ENCODE measurements at regions not wholly inside any gene's neighbourhood (a gene's known extent, or its start where the extent isn't known, plus 50 kb on each side); places are given as distances from the start of the nearest gene placed in this dataset.

DNA sequence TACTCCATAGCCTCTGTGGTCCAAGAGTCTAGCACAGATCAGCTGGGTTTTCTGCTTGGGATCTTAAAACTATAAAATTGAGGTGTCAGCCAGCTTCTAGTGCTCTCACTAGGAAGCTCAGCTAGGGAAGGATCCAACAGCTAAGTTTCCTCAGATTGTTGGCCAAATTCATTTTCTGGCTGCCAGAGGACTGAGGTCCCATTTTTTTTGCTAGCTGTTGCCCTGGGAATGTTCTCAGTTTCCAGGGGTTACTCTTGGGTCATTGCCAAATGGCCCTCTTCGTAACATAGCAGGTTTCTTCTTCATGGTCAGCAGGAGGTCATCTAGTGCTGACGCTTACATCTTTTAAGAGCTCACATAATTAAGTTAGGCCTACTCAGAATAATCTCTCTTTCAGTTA lies 2178.2 kb downstream of the ARAP2 start:
- Mint-ChIP-seq H3K9me3 (peaks cover 12% of the 10 kb centered on the region in 2 donors), H3K36me3 (peaks cover under 1% of the 10 kb centered on the region), H3K27ac (no peak overlapping the region), H3K27me3 (ENCODE audit: low read depth in 2 of 2) (no peaks in the 10 kb centered on the region), H3K4me1 (no peaks in the 10 kb centered on the region), H3K4me3 (no peak overlapping the region)
- no peak overlapping the region for H3K27ac ChIP-seq (ENCODE audit: low read length)
- no peak overlapping the region for H3K4me3 ChIP-seq (ENCODE audit: low read length)
- ATAC-seq (no peak), DNase-seq (no peak)
- 77% methylated on average over 2 of the region's 2 CpGs for WGBS (ENCODE audit: insufficient coverage)
- no peaks in the 10 kb centered on the region for H3K36me3 ChIP-seq (ENCODE audit: control insufficient read depth, insufficient read depth, low read length)
- no peaks in the 10 kb centered on the region for H3K4me1 ChIP-seq (ENCODE audit: control insufficient read depth, insufficient read depth, low read length)
- no peaks in the 10 kb centered on the region for H3K9me3 ChIP-seq (ENCODE audit: control insufficient read depth, insufficient read depth, low read length)
- TF ChIP-seq, protein P1, sequence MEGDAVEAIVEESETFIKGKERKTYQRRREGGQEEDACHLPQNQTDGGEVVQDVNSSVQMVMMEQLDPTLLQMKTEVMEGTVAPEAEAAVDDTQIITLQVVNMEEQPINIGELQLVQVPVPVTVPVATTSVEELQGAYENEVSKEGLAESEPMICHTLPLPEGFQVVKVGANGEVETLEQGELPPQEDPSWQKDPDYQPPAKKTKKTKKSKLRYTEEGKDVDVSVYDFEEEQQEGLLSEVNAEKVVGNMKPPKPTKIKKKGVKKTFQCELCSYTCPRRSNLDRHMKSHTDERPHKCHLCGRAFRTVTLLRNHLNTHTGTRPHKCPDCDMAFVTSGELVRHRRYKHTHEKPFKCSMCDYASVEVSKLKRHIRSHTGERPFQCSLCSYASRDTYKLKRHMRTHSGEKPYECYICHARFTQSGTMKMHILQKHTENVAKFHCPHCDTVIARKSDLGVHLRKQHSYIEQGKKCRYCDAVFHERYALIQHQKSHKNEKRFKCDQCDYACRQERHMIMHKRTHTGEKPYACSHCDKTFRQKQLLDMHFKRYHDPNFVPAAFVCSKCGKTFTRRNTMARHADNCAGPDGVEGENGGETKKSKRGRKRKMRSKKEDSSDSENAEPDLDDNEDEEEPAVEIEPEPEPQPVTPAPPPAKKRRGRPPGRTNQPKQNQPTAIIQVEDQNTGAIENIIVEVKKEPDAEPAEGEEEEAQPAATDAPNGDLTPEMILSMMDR (IDR thresholded peaks at IDR 0.05) = no peak
- no peaks in the 10 kb centered on the region for H3K27me3 ChIP-seq (ENCODE audit: control insufficient read depth, insufficient read depth, low read length)
- intact Hi-C loops (cut with micrococcal nuclease) = no loop called here

DNA sequence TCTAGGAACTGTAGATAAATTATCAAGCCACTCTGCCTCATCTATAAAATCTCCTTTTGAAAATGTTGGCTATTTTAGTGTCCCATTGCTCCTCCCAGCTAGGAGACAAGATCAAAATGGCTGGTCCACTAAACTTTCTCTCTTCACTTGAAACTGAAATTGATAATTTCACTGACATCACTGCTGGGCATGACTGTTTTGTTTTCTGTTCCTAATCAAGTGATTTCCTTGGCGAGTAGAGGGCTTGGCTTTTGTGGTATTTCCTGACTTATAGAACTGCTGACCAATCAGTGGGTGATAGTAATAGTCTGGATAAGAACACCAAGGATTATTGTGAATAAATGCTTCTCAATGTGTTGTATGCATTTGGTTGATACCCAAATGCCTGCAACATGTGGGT lies 2152.9 kb downstream of the ARAP2 start:
- Mint-ChIP-seq H3K27ac (no peak overlapping the region), H3K36me3 (no peaks in the 10 kb centered on the region), H3K9me3 (peaks cover 8 to 15% of the 10 kb centered on the region in 2 donors), H3K4me1 (no peaks in the 10 kb centered on the region), H3K27me3 (ENCODE audit: low read depth in 2 of 2) (no peaks in the 10 kb centered on the region), H3K4me3 (no peak overlapping the region)
- ATAC-seq = no peak
- no peaks in the 10 kb centered on the region for H3K27me3 ChIP-seq (ENCODE audit: control insufficient read depth, insufficient read depth, low read length)
- TF ChIP-seq, protein P1 (IDR thresholded peaks at IDR 0.05) = no peak
- H3K9me3 ChIP-seq (ENCODE audit: control insufficient read depth, insufficient read depth, low read length) = no peaks in the 10 kb centered on the region
- no peak for DNase-seq
- intact Hi-C loops (cut with micrococcal nuclease) = no loop called here
- no peaks in the 10 kb centered on the region for H3K36me3 ChIP-seq (ENCODE audit: control insufficient read depth, insufficient read depth, low read length)
- H3K4me1 ChIP-seq (ENCODE audit: control insufficient read depth, insufficient read depth, low read length) = no peaks in the 10 kb centered on the region
- no peak overlapping the region for H3K4me3 ChIP-seq (ENCODE audit: low read length)
- 72% methylated on average over 1 of the region's 1 CpG for WGBS (ENCODE audit: insufficient coverage)
- H3K27ac ChIP-seq (ENCODE audit: low read length) = no peak overlapping the region

DNA sequence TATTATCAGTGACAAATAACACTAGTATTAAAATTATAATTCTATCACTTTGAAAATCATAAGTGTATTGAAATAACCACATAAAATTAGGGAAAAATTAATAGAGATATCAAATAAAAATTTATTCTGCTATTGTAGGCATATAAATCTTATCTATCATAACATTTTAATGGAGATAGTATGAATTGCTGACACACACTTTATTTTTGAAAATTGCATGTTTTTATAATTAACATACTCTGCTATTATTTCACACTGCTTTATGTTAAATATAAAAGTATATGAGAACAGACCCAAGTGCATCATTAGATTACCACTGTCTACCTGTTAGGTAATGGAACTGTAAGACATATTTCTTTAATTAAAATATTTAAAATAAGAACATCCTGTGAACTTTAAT lies 2150.2 kb downstream of the ARAP2 start:
- Histone ChIP-seq H3K27me3 (ENCODE audit: control insufficient read depth, insufficient read depth, low read length) (no peaks in the 10 kb centered on the region), H3K4me3 (ENCODE audit: low read length) (no peak overlapping the region), H3K9me3 (ENCODE audit: control insufficient read depth, insufficient read depth, low read length) (no peaks in the 10 kb centered on the region), H3K4me1 (ENCODE audit: control insufficient read depth, insufficient read depth, low read length) (no peaks in the 10 kb centered on the region), H3K36me3 (ENCODE audit: control insufficient read depth, insufficient read depth, low read length) (no peaks in the 10 kb centered on the region), H3K27ac (ENCODE audit: low read length) (no peak overlapping the region)
- no peaks in the 10 kb centered on the region for H3K4me1 Mint-ChIP-seq
- H3K27me3 Mint-ChIP-seq (ENCODE audit: low read depth in 2 of 2) = no peaks in the 10 kb centered on the region
- no peak overlapping the region for H3K4me3 Mint-ChIP-seq
- peaks cover 10 to 11% of the 10 kb centered on the region in 2 donors for H3K9me3 Mint-ChIP-seq
- H3K36me3 Mint-ChIP-seq = no peaks in the 10 kb centered on the region
- intact Hi-C loops (cut with micrococcal nuclease) = no loop called here
- H3K27ac Mint-ChIP-seq = no peak overlapping the region
- DNase-seq (no peak), ATAC-seq (no peak)
- TF ChIP-seq, protein P1 (IDR thresholded peaks at IDR 0.05) = no peak

DNA sequence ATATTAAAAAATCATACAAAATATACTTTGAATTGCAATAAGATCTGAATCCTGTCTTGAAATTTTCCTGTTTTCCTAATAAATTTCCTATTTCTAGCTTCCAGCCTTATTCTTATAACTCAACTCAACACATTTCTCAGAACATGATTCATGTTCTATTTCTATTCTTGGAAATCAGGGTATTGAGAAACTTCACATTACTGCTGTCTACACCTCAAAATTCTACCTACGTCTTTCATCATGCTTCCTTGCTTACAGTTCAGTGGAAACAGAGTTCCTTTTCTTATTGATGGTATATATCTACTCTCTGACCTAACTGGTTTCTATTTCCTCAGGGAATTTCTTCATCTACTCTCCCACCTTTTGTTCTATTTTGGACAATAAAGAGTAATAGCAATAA lies 2139.0 kb downstream of the ARAP2 start:
- Mint-ChIP-seq H3K4me1 (no peaks in the 10 kb centered on the region), H3K27me3 (ENCODE audit: low read depth in 2 of 2) (no peaks in the 10 kb centered on the region), H3K36me3 (no peaks in the 10 kb centered on the region), H3K27ac (no peak overlapping the region), H3K4me3 (no peak overlapping the region), H3K9me3 (peaks cover 8 to 15% of the 10 kb centered on the region in 2 donors)
- H3K36me3 ChIP-seq (ENCODE audit: control insufficient read depth, insufficient read depth, low read length) = no peaks in the 10 kb centered on the region
- H3K4me1 ChIP-seq (ENCODE audit: control insufficient read depth, insufficient read depth, low read length) = no peaks in the 10 kb centered on the region
- WGBS (ENCODE audit: insufficient coverage) = no CpG with 5 or more reads among the region's 1 CpG
- H3K27me3 ChIP-seq (ENCODE audit: control insufficient read depth, insufficient read depth, low read length) = no peaks in the 10 kb centered on the region
- intact Hi-C loops (cut with micrococcal nuclease) = no loop called here
- TF ChIP-seq, protein P1 (IDR thresholded peaks at IDR 0.05) = no peak
- ATAC-seq (no peak), DNase-seq (no peak)
- H3K4me3 ChIP-seq (ENCODE audit: low read length) = no peak overlapping the region
- no peak overlapping the region for H3K27ac ChIP-seq (ENCODE audit: low read length)
- H3K9me3 ChIP-seq (ENCODE audit: control insufficient read depth, insufficient read depth, low read length) = no peaks in the 10 kb centered on the region

Data from natural killer cell (primary cell).